ENCODE measurements at regions not wholly inside any gene's neighbourhood (a gene's known extent, or its start where the extent isn't known, plus 50 kb on each side); places are given as distances from the start of the nearest gene placed in this dataset.

DNA sequence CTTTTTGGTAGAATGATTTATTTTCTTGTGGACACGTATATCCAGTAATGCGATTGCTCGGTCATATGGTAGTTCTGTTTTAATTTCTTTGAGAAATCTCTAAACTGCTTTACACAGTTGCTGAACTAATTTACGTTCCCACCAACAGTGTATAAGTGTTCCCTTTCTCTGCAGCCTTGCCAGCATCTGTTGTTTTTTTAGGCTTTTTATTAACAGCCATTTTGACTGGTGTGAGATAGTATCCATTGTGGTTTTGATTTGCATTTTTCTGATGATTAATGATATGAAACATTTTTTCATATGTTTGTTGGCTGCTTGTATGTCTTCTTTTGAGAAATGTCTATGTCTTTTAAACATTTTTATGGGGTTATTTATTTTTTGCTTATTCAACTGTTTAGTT lies 196.7 kb downstream of the MOXD1 start:
- Histone ChIP-seq H3K27ac (ENCODE audit: low read depth in 2 of 2, low read length in 2 of 2) (no peak overlapping the region), H3K9me3 (ENCODE audit: control insufficient read depth in 2 of 2, low read length in 2 of 2) (no peaks in the 10 kb centered on the region), H3K27me3 (ENCODE audit: control insufficient read depth in 2 of 2, insufficient read depth in 2 of 2, low read length in 2 of 2) (no peaks in the 10 kb centered on the region), H3K9ac (ENCODE audit: low read depth in 1 of 2, low read length in 2 of 2) (no peak overlapping the region), H3K4me1 (ENCODE audit: control insufficient read depth in 2 of 2, insufficient read depth in 2 of 2, low read length in 2 of 2) (no peaks in the 10 kb centered on the region), H3K36me3 (ENCODE audit: control insufficient read depth in 2 of 2, insufficient read depth in 2 of 2, low read length in 2 of 2) (no peaks in the 10 kb centered on the region), H3K4me3 (ENCODE audit: low read length in 2 of 2) (no peak overlapping the region)

DNA sequence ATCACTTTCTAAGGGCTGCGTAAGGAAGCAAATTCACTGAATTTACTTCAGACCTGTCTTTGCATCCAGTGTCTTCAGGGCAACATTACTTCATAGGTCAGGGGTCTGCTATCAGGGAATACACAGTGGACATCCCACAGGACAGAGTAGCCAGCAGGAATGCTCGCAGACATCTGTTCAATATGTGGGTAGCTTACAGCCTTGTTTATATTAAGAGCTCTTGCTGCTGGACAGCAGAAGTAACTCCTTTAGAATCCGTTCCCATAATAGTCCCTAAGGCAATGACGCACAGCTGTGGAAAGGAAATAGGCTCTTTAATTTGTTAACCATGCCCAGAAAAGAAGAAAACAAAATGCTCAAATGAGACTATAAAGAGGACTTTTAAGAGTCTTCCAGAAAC lies 198.7 kb downstream of the MOXD1 start:
- Histone ChIP-seq H3K27ac (ENCODE audit: low read depth in 2 of 2, low read length in 2 of 2) (peak overlapping the region; percentile 66 to 70), H3K4me3 (ENCODE audit: low read length in 2 of 2) (no peak overlapping the region), H3K36me3 (ENCODE audit: control insufficient read depth in 2 of 2, insufficient read depth in 2 of 2, low read length in 2 of 2) (no peaks in the 10 kb centered on the region), H3K27me3 (ENCODE audit: control insufficient read depth in 2 of 2, insufficient read depth in 2 of 2, low read length in 2 of 2) (no peaks in the 10 kb centered on the region), H3K4me1 (ENCODE audit: control insufficient read depth in 2 of 2, insufficient read depth in 2 of 2, low read length in 2 of 2) (no peaks in the 10 kb centered on the region), H3K9me3 (ENCODE audit: control insufficient read depth in 2 of 2, low read length in 2 of 2) (no peaks in the 10 kb centered on the region), H3K9ac (ENCODE audit: low read depth in 1 of 2, low read length in 2 of 2) (no peak overlapping the region)

DNA sequence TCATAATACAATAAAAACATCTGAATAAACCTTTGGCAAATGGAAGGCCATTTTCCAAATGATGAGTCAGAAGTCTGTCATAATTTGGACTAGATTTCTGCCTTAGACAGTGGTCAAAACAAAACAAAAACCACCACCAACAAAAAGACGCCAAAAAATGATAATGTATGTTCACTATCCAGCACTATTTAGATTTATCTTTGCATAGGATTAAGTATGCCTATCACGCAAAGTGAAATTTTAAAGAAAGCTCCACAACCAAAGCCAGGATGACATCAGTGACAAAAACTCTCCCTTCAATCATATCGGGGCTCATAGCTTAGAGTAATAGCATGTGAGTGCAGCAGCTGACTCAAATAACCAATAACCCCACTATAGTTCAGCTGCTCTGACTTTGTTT lies 201.9 kb downstream of the MOXD1 start:
- H3K27ac ChIP-seq (ENCODE audit: low read depth in 2 of 2, low read length in 2 of 2), result peak overlapping the region; percentile 29 to 61
- no peak overlapping the region for H3K4me3 ChIP-seq (ENCODE audit: low read length in 2 of 2)
- H3K36me3 ChIP-seq (ENCODE audit: control insufficient read depth in 2 of 2, insufficient read depth in 2 of 2, low read length in 2 of 2), result no peaks in the 10 kb centered on the region

DNA sequence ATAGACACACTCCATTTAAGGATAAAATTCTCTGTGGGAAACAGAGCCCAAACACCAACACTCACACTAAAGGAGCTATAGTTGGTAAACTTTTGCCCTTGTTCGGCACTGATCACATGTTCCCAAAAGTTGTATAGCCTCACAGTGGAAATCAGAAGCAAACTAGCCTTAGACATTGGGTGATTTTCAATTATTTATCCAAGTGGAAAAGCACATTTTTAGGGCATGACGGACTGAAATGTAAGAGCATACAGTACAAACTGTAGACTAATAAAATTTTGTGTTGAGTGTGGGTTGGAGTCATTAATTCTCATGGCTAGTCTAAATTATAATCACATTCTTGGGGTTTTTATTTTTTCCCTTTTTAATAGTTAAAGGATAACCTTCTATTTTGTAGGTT lies 202.4 kb downstream of the MOXD1 start:
- H3K27ac ChIP-seq (ENCODE audit: low read depth in 2 of 2, low read length in 2 of 2), result peak overlapping the region in 1 of 2 donors; percentile 27
- H3K27me3 ChIP-seq (ENCODE audit: control insufficient read depth in 2 of 2, insufficient read depth in 2 of 2, low read length in 2 of 2), result no peaks in the 10 kb centered on the region
- no peaks in the 10 kb centered on the region for H3K4me1 ChIP-seq (ENCODE audit: control insufficient read depth in 2 of 2, insufficient read depth in 2 of 2, low read length in 2 of 2)
- H3K9ac ChIP-seq (ENCODE audit: low read depth in 1 of 2, low read length in 2 of 2), result no peak overlapping the region
- no peaks in the 10 kb centered on the region for H3K9me3 ChIP-seq (ENCODE audit: control insufficient read depth in 2 of 2, low read length in 2 of 2)
- H3K4me3 ChIP-seq (ENCODE audit: low read length in 2 of 2), result no peak overlapping the region
- H3K36me3 ChIP-seq (ENCODE audit: control insufficient read depth in 2 of 2, insufficient read depth in 2 of 2, low read length in 2 of 2), result no peaks in the 10 kb centered on the region

More for the DNA sequence above, 201.9 kb downstream of the MOXD1 start:
- no peaks in the 10 kb centered on the region for H3K27me3 ChIP-seq (ENCODE audit: control insufficient read depth in 2 of 2, insufficient read depth in 2 of 2, low read length in 2 of 2)
- no peak overlapping the region for H3K9ac ChIP-seq (ENCODE audit: low read depth in 1 of 2, low read length in 2 of 2)
- no peaks in the 10 kb centered on the region for H3K9me3 ChIP-seq (ENCODE audit: control insufficient read depth in 2 of 2, low read length in 2 of 2)
- no peaks in the 10 kb centered on the region for H3K4me1 ChIP-seq (ENCODE audit: control insufficient read depth in 2 of 2, insufficient read depth in 2 of 2, low read length in 2 of 2)

DNA sequence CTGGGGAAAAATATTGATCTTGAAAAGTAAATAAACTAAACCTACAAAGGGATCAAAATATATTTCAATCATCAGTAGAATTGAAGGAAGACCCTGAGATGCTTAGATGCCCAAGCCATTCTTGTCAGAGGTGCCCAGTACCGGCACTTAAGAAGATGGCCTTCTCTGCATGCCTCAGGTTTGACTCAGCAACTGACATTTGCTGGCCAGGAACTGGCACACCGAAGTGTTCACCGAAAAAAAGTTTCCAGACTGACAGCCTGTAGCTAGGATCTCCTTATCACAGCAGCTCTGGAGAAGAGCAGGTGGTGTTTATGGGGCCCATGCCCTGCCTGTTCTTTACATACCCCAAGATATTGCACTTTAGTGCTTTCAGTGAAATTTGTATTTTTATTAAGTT lies 203.2 kb downstream of the MOXD1 start:
- Histone ChIP-seq H3K9ac (ENCODE audit: low read depth in 1 of 2, low read length in 2 of 2) (no peak overlapping the region), H3K4me1 (ENCODE audit: control insufficient read depth in 2 of 2, insufficient read depth in 2 of 2, low read length in 2 of 2) (no peaks in the 10 kb centered on the region), H3K36me3 (ENCODE audit: control insufficient read depth in 2 of 2, insufficient read depth in 2 of 2, low read length in 2 of 2) (no peaks in the 10 kb centered on the region), H3K27ac (ENCODE audit: low read depth in 2 of 2, low read length in 2 of 2) (no peak overlapping the region), H3K9me3 (ENCODE audit: control insufficient read depth in 2 of 2, low read length in 2 of 2) (no peaks in the 10 kb centered on the region), H3K27me3 (ENCODE audit: control insufficient read depth in 2 of 2, insufficient read depth in 2 of 2, low read length in 2 of 2) (no peaks in the 10 kb centered on the region), H3K4me3 (ENCODE audit: low read length in 2 of 2) (no peak overlapping the region)

DNA sequence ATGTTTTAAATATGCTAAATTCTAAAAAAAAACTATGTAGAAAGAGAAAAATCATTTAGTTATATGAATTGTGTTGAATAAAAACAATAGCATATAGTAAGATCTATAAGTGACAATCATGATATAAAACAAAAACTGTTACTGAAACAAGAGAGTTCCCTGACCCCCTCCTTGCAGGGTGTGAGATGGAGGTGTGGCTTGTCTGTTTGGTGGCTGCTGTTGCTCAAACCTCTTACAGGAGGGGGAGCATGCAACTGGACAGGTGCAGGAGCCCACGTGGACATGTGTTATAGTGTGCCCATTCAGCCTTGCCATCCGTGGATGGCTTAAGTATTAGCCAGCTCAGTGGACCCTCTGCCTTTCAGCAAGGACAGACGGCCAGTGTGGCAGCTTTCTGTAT lies 206.7 kb downstream of the MOXD1 start:
- Histone ChIP-seq H3K9me3 (ENCODE audit: control insufficient read depth in 2 of 2, low read length in 2 of 2) (no peaks in the 10 kb centered on the region), H3K4me1 (ENCODE audit: control insufficient read depth in 2 of 2, insufficient read depth in 2 of 2, low read length in 2 of 2) (no peaks in the 10 kb centered on the region), H3K27me3 (ENCODE audit: control insufficient read depth in 2 of 2, insufficient read depth in 2 of 2, low read length in 2 of 2) (no peaks in the 10 kb centered on the region), H3K9ac (ENCODE audit: low read depth in 1 of 2, low read length in 2 of 2) (no peak overlapping the region), H3K36me3 (ENCODE audit: control insufficient read depth in 2 of 2, insufficient read depth in 2 of 2, low read length in 2 of 2) (no peaks in the 10 kb centered on the region), H3K4me3 (ENCODE audit: low read length in 2 of 2) (no peak overlapping the region), H3K27ac (ENCODE audit: low read depth in 2 of 2, low read length in 2 of 2) (no peak overlapping the region)

DNA sequence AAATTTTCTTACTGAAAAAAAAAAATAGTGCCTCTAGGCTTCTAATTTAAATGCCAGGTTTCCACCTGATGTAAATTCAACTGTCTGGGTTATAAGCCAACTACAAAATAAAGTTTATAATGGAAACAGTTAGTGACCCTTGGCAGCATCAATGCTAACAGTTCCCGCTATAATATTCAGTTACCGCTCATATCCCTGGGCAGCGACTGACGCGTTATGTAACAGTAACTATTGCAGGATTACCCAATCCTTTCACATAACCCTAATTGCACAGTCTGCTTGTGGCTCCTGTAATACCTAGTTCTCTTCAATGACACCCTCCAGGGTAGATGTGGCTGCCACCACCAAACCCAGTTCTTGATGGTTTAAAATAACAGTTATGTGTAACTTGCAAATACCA lies 208.6 kb downstream of the MOXD1 start:
- Histone ChIP-seq H3K27me3 (ENCODE audit: control insufficient read depth in 2 of 2, insufficient read depth in 2 of 2, low read length in 2 of 2) (no peaks in the 10 kb centered on the region), H3K4me1 (ENCODE audit: control insufficient read depth in 2 of 2, insufficient read depth in 2 of 2, low read length in 2 of 2) (no peaks in the 10 kb centered on the region), H3K36me3 (ENCODE audit: control insufficient read depth in 2 of 2, insufficient read depth in 2 of 2, low read length in 2 of 2) (no peaks in the 10 kb centered on the region), H3K9me3 (ENCODE audit: control insufficient read depth in 2 of 2, low read length in 2 of 2) (no peaks in the 10 kb centered on the region), H3K27ac (ENCODE audit: low read depth in 2 of 2, low read length in 2 of 2) (no peak overlapping the region), H3K4me3 (ENCODE audit: low read length in 2 of 2) (no peak overlapping the region), H3K9ac (ENCODE audit: low read depth in 1 of 2, low read length in 2 of 2) (no peak overlapping the region)

DNA sequence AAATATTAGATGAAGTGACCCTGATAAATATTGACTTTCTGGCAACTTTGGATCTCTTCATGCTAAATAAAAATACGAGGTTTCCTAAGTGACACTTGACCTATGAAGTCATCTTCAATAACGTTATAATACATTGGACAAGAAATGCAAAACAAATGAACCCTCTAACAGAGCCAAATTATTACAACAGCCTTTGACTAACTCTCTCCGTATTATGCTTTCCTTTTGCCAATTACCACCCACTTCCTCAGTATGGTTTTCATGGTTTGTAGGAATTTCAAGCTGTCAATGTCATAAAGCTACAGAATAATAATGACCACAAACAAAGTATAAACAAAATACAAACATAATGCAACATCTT lies 210.5 kb downstream of the MOXD1 start:
- H3K27me3 ChIP-seq (ENCODE audit: control insufficient read depth in 2 of 2, insufficient read depth in 2 of 2, low read length in 2 of 2), result no peaks in the 10 kb centered on the region
- no peaks in the 10 kb centered on the region for H3K36me3 ChIP-seq (ENCODE audit: control insufficient read depth in 2 of 2, insufficient read depth in 2 of 2, low read length in 2 of 2)
- no peak overlapping the region for H3K9ac ChIP-seq (ENCODE audit: low read depth in 1 of 2, low read length in 2 of 2)
- H3K9me3 ChIP-seq (ENCODE audit: control insufficient read depth in 2 of 2, low read length in 2 of 2), result no peaks in the 10 kb centered on the region
- H3K4me1 ChIP-seq (ENCODE audit: control insufficient read depth in 2 of 2, insufficient read depth in 2 of 2, low read length in 2 of 2), result no peaks in the 10 kb centered on the region
- H3K27ac ChIP-seq (ENCODE audit: low read depth in 2 of 2, low read length in 2 of 2), result peak overlapping the region; percentile 6 to 47
- no peak overlapping the region for H3K4me3 ChIP-seq (ENCODE audit: low read length in 2 of 2)

DNA sequence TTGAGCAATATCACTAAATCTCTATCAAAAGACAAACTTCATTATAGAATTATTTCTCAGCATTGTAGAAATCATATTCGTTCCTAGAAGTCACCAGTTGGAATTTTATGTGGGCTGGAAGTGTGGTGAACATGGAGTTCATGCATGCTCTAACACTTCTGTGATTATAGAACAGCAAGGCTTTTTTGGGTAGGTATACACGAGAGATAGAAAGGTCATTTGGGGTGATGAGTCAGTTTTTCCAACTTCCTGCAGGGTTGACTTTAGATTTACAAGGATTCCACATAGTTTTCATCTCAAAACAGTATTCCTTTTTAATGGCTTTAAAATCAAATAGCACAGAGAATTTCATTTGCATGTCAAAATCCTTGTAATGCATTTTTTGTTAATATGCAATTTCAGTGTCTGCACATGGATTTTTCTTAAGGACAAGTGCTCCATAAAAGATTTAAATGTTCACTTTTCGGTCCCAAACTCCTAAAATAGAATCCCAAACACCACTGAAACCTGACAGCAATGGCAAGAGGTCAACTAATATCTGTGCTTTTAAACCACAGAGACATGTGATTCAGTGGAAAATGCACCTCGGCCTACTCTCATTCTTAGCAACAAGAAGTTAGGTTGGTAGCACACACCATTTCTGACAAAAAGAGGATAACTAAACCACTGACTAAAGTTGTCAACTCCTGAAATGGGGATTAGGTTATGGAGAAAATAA lies 211.0 kb downstream of the MOXD1 start:
- H3K27me3 ChIP-seq (ENCODE audit: control insufficient read depth in 2 of 2, insufficient read depth in 2 of 2, low read length in 2 of 2), result no peaks in the 10 kb centered on the region
- H3K27ac ChIP-seq (ENCODE audit: low read depth in 2 of 2, low read length in 2 of 2), result peak overlapping the region; percentile 6 to 47
- H3K36me3 ChIP-seq (ENCODE audit: control insufficient read depth in 2 of 2, insufficient read depth in 2 of 2, low read length in 2 of 2), result no peaks in the 10 kb centered on the region
- no peak overlapping the region for H3K9ac ChIP-seq (ENCODE audit: low read depth in 1 of 2, low read length in 2 of 2)
- no peaks in the 10 kb centered on the region for H3K4me1 ChIP-seq (ENCODE audit: control insufficient read depth in 2 of 2, insufficient read depth in 2 of 2, low read length in 2 of 2)
- no peak overlapping the region for H3K4me3 ChIP-seq (ENCODE audit: low read length in 2 of 2)
- H3K9me3 ChIP-seq (ENCODE audit: control insufficient read depth in 2 of 2, low read length in 2 of 2), result no peaks in the 10 kb centered on the region

DNA sequence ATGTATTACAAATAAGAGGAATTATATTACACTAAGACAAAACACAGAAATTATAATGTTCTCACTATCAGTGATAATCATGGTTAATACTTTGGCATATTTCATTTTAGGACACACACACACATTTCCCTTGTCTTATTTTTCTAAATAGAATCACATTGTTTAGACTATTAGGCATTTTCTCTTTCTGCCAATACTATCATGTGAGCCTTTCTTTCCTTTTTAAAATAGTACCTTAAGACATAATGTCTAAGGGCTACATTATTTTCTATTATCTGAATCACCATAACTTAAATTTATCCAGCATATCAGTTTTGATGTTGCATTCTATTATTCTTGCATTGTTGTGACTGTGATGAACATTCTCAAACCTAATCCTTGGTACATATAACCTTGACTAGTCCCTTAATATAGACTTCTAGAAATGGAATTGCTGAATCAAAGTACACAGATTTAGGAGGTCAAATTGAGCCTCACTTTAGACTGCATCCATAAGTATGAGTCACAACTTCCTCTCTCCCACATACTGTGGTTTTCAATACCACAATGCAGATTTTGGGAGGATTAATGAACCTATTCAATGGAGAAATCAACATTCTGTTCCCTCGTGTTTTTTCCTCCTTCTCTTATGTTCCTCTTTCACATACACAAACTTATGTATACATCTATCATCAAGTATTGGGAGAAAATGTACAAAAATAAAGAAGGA lies 212.6 kb downstream of the MOXD1 start:
- Histone ChIP-seq H3K4me1 (ENCODE audit: control insufficient read depth in 2 of 2, insufficient read depth in 2 of 2, low read length in 2 of 2) (no peaks in the 10 kb centered on the region), H3K9me3 (ENCODE audit: control insufficient read depth in 2 of 2, low read length in 2 of 2) (no peaks in the 10 kb centered on the region), H3K4me3 (ENCODE audit: low read length in 2 of 2) (no peak overlapping the region), H3K36me3 (ENCODE audit: control insufficient read depth in 2 of 2, insufficient read depth in 2 of 2, low read length in 2 of 2) (no peaks in the 10 kb centered on the region), H3K9ac (ENCODE audit: low read depth in 1 of 2, low read length in 2 of 2) (no peak overlapping the region), H3K27ac (ENCODE audit: low read depth in 2 of 2, low read length in 2 of 2) (no peak overlapping the region), H3K27me3 (ENCODE audit: control insufficient read depth in 2 of 2, insufficient read depth in 2 of 2, low read length in 2 of 2) (no peaks in the 10 kb centered on the region)

Measured in mucosa of rectum (tissue), 2 donors.